IMR-90 (cell line): ENCODE measurements at regions not wholly inside any gene's neighbourhood (a gene's known extent, or its start where the extent isn't known, plus 50 kb on each side); places are given as distances from the start of the nearest gene placed in this dataset.

Experiments
- ATAC-seq: fragments of 200-7000 bp; cut with Tn5 transposase; 2 replicates; pipeline ENCODE4 v1.9.1; 2020; ENCODE audit warnings: low read depth, mild to moderate bottlenecking, moderate library complexity
- BruUV-seq: library from RNA; stranded (reverse); fragments of 400-500 nt; replicated peaks from 2 replicates; lab custom pipeline; 2021; lab: Mats Ljungman, UMichigan
- CTCF ChIA-PET: fragments of 300-600 bp; formaldehyde crosslinking; extraction: SDS; loops from one replicate; lab custom pipeline; 2021; ENCODE audit warnings: antibody characterized with exemption; lab: Yijun Ruan, JAX
- POLR2A ChIA-PET: fragments of 300-600 bp; sonication (Branson Sonifier 250); formaldehyde crosslinking; loops from one replicate; lab custom pipeline; 2022; ENCODE audit warnings: antibody characterized with exemption; ENCODE audit not compliant: unreplicated experiment; lab: Charles Lee
- DNase-seq: peaks from one replicate; pipeline ENCODE4 v3.0.0; 2013
- H2AFZ ChIP-seq: replicated peaks from 2 replicates; pipeline ENCODE3; 2013; ENCODE audit warnings: low read length, mild to moderate bottlenecking; ENCODE audit not compliant: poor library complexity
- H2AK5ac ChIP-seq: 2 replicates; pipeline ENCODE4 v1.6.1; 2013; ENCODE audit warnings: low read depth, low read length, inconsistent platforms
- H2AK9ac ChIP-seq: replicated peaks from 2 replicates; pipeline ENCODE3; 2013; ENCODE audit warnings: mild to moderate bottlenecking, low read depth, low read length, moderate library complexity; ENCODE audit not compliant: poor library complexity
- H2BK120ac ChIP-seq: 2 replicates; pipeline ENCODE4 v1.6.1; 2013; ENCODE audit warnings: low read depth, low read length, inconsistent platforms
- H2BK15ac ChIP-seq: 3 replicates; pipeline ENCODE4 v1.6.1; 2013; ENCODE audit warnings: low read depth, low read length, inconsistent platforms
- H2BK20ac ChIP-seq: 2 replicates; pipeline ENCODE4 v1.6.1; 2013; ENCODE audit warnings: low read depth, mild to moderate bottlenecking, inconsistent platforms, low read length, moderate library complexity
- H2BK5ac ChIP-seq: 2 replicates; pipeline ENCODE4 v1.6.1; 2013; ENCODE audit warnings: mild to moderate bottlenecking, low read depth, low read length, inconsistent platforms; ENCODE audit not compliant: poor library complexity, severe bottlenecking
- H3K14ac ChIP-seq: replicated peaks from 2 replicates; pipeline ENCODE4 v1.6.1; 2013; ENCODE audit warnings: low read depth, low read length, inconsistent platforms
- H3K18ac ChIP-seq: 2 replicates; pipeline ENCODE4 v1.6.1; 2013; ENCODE audit warnings: low read depth, low read length, control low read depth
- H3K23ac ChIP-seq: 2 replicates; pipeline ENCODE4 v1.6.1; 2013; ENCODE audit warnings: low read depth, low read length, inconsistent platforms
- H3K27ac ChIP-seq: 2 replicates; pipeline ENCODE4 v1.5.1; 2013; ENCODE audit warnings: mild to moderate bottlenecking, control low read depth, low read length; ENCODE audit not compliant: insufficient read depth
- H3K27me3 ChIP-seq: 2 replicates; pipeline ENCODE4 v1.6.1; 2013; ENCODE audit warnings: low read length; ENCODE audit not compliant: control insufficient read depth, insufficient read depth
- H3K36me3 ChIP-seq: 2 replicates; pipeline ENCODE4 v1.6.1; 2013; ENCODE audit warnings: low read length, mixed read lengths; ENCODE audit not compliant: control insufficient read depth, insufficient read depth
- H3K4ac ChIP-seq: 2 replicates; pipeline ENCODE4 v1.6.1; 2013; ENCODE audit warnings: low read depth, low read length, inconsistent platforms
- H3K4me1 ChIP-seq: 2 replicates; pipeline ENCODE4 v1.6.1; 2013; ENCODE audit warnings: low read length, mixed read lengths; ENCODE audit not compliant: control insufficient read depth, insufficient read depth
- H3K4me2 ChIP-seq: 2 replicates; pipeline ENCODE4 v1.6.1; 2013; ENCODE audit warnings: low read depth, mild to moderate bottlenecking, control low read depth, low read length, moderate library complexity
- H3K4me3 ChIP-seq: 2 replicates; pipeline ENCODE4 v1.5.1; 2013; ENCODE audit warnings: low read depth, mild to moderate bottlenecking, control low read depth, low read length, moderate library complexity; ENCODE audit not compliant: insufficient read depth
- H3K56ac ChIP-seq: 2 replicates; pipeline ENCODE4 v1.6.1; 2013; ENCODE audit warnings: low read length, inconsistent platforms; ENCODE audit not compliant: insufficient read depth; ENCODE audit errors: extremely low read depth
- H3K79me1 ChIP-seq, 2 experiments: 2 replicates each; pipeline ENCODE4 v1.6.1; 2013; ENCODE audit warnings: low read length in 2 of 2, inconsistent platforms in 1 of 2, low read depth in 1 of 2
- H3K9ac ChIP-seq: 2 replicates; pipeline ENCODE4 v1.6.1; 2013; ENCODE audit warnings: low read depth, low read length, control low read depth
- H3K9me1 ChIP-seq: 2 replicates; pipeline ENCODE4 v1.6.1; 2013; ENCODE audit warnings: low read length, inconsistent platforms; ENCODE audit not compliant: insufficient read depth
- H3K9me3 ChIP-seq: 2 replicates; pipeline ENCODE4 v1.6.1; 2013; ENCODE audit warnings: low read length; ENCODE audit not compliant: control insufficient read depth, insufficient read depth
- H4K20me1 ChIP-seq: 2 replicates; pipeline ENCODE4 v1.6.1; 2013; ENCODE audit warnings: low read length, inconsistent platforms; ENCODE audit not compliant: insufficient read depth
- H4K5ac ChIP-seq: 2 replicates; pipeline ENCODE4 v1.6.1; 2013; ENCODE audit warnings: mild to moderate bottlenecking, low read depth, low read length, control low read depth
- H4K8ac ChIP-seq, 2 experiments: 2 replicates each; pipeline ENCODE4 v1.6.1; 2013; ENCODE audit warnings: low read depth in 2 of 2, low read length in 2 of 2, control low read depth in 1 of 2, inconsistent platforms in 1 of 2
- H4K91ac ChIP-seq: 2 replicates; pipeline ENCODE4 v1.6.1; 2013; ENCODE audit warnings: low read depth, low read length, inconsistent platforms; ENCODE audit not compliant: insufficient read depth
- FOS ChIP-seq: fragments of 150-350 bp; IDR thresholded peaks from 2 replicates; pipeline ENCODE4 v1.6.1; 2016; ENCODE audit warnings: low read depth, low read length
- NFE2L2 ChIP-seq: fragments of 150-350 bp; IDR thresholded peaks from 2 replicates; pipeline ENCODE4 v1.6.1; 2016; ENCODE audit warnings: low read depth, mild to moderate bottlenecking, low read length
- WGBS, 2 experiments: methylation state at CpG; one replicate each; pipeline versions ENCODE4 v1.1.5 to v1.1.7; 2013; ENCODE audit warnings: missing lambda C conversion rate in 2 of 2; ENCODE audit not compliant: insufficient read length in 1 of 2; ENCODE audit errors: extremely low coverage in 2 of 2; 5-methylcytosine and 5-hydroxymethylcytosine counted together
- dilution Hi-C: fragments of 300-500 bp; cut with HindIII; formaldehyde crosslinking; loops from one replicate; pipeline ENCODE4 v1.14.3; 2018; ENCODE audit warnings: low sequenced_read_pairs; ENCODE audit not compliant: unreplicated experiment
- in situ Hi-C: fragments of 300-500 bp; cut with MboI; formaldehyde crosslinking; loops from 3 replicates; pipeline ENCODE4 v1.14.3; 2019; ENCODE audit warnings: low sequenced_read_pairs, inconsistent platforms, mixed read lengths
- intact Hi-C: fragments of 100-400 bp; cut with micrococcal nuclease; formaldehyde crosslinking; loops from 2 replicates; pipeline ENCODE4 v1.10.0; 2022
- TF ChIP-seq, protein P1 (sequence below): conservative IDR thresholded peaks from 2 replicates; pipeline ENCODE4 v1.5.1; 2012; ENCODE audit warnings: mild to moderate bottlenecking, low read depth, low read length, improper control_type of control experiment

DNA sequence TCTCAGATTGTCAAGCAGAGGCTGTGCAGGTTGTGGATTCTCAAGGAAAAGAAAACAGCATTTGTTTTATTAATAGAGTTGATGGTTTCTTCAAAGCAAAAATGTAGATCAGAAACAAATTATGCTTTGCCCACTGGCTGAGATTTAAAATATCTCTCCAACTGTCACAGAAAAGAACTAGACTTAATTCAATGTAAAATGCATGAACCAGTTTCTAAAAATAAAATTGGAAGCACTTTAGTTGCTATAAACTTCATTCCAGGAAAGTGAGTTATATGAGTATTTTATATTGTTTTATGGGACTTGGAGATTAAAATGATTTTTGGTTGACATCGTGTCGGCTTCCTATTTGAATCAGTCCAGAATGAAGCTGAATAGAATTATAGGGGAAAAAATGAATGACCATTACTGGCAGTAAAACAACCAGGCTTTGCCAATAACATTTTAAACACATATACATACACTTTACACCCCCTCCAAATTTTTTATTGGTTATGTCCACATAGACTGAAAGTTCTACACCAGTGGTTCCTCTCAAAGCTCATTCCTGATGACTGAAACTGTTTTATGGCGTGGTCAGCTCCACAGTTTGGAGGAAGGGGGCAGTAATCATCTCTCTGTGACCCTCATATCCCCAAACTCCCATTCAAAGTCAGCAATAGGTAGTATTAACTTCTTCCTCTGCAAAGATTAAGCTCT, 55.5 kb upstream of the DAAM1 start:
- in situ Hi-C loops = no loop called here
- Histone ChIP-seq H2AK9ac (no peak overlapping the region), H3K4me2 (no peak overlapping the region), H2BK20ac (no peak overlapping the region), H2AFZ (no peak overlapping the region), H2AK5ac (no peak overlapping the region), H3K4me3 (no peak overlapping the region), H3K36me3 (no peaks in the 10 kb centered on the region), H4K5ac (no peak overlapping the region), H3K27me3 (peaks cover 16% of the 10 kb centered on the region), H3K4ac (no peak overlapping the region), H4K8ac (no peak overlapping the region), H3K18ac (no peak overlapping the region), H2BK5ac (no peak overlapping the region), H3K9ac (no peak overlapping the region), H3K27ac (no peak overlapping the region), H4K20me1 (no peaks in the 10 kb centered on the region), H3K23ac (no peak overlapping the region), H3K4me1 (no peaks in the 10 kb centered on the region; the same call in 1 of the 2 replicates), H3K56ac (no peak overlapping the region), H3K9me1 (no peaks in the 10 kb centered on the region), H4K91ac (no peak overlapping the region), H3K79me1 (no peaks in the 10 kb centered on the region), H2BK15ac (no peak overlapping the region), H3K9me3 (no peaks in the 10 kb centered on the region), H3K14ac (no peak overlapping the region), H2BK120ac (no peak overlapping the region)
- DNase-seq = no peak
- intact Hi-C loops = no loop called here
- ChIA-PET POLR2A (no interaction called here), CTCF (no interaction called here)
- no CpG with 5 or more reads among the region's 3 CpGs for WGBS, 2 experiments
- no TSS peak for BruUV-seq
- TF ChIP-seq FOS (no peak), NFE2L2 (no peak)
- TF ChIP-seq, protein P1, sequence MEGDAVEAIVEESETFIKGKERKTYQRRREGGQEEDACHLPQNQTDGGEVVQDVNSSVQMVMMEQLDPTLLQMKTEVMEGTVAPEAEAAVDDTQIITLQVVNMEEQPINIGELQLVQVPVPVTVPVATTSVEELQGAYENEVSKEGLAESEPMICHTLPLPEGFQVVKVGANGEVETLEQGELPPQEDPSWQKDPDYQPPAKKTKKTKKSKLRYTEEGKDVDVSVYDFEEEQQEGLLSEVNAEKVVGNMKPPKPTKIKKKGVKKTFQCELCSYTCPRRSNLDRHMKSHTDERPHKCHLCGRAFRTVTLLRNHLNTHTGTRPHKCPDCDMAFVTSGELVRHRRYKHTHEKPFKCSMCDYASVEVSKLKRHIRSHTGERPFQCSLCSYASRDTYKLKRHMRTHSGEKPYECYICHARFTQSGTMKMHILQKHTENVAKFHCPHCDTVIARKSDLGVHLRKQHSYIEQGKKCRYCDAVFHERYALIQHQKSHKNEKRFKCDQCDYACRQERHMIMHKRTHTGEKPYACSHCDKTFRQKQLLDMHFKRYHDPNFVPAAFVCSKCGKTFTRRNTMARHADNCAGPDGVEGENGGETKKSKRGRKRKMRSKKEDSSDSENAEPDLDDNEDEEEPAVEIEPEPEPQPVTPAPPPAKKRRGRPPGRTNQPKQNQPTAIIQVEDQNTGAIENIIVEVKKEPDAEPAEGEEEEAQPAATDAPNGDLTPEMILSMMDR = 0 out of 2 replicates have a peak, but pooled peaks have one; percentile 22
- dilution Hi-C loops = no loop called here
- peak; percentile 17; the same call in 1 of the 2 replicates for ATAC-seq
